Keratinocyte (primary cell): ENCODE measurements at regions not wholly inside any gene's neighbourhood (a gene's known extent, or its start where the extent isn't known, plus 50 kb on each side); places are given as distances from the start of the nearest gene placed in this dataset.

Experiments used
- DNase-seq: peaks from one replicate; pipeline ENCODE4 v3.0.0-alpha.2; 2011; ENCODE audit warnings: low read depth, missing footprints, low spot score
- FAIRE-seq: peaks from 2 replicates; lab custom pipeline; 2011; peaks lifted over from hg19 to GRCh38; lab: Jason Lieb, UNC
- H2AFZ ChIP-seq: 2 replicates; pipeline ENCODE4 v1.6.0; 2012; ENCODE audit warnings: low read length, control low read depth, inconsistent platforms; ENCODE audit not compliant: control insufficient read depth
- H3K27ac ChIP-seq: 2 replicates; pipeline ENCODE4 v1.5.1; 2011; ENCODE audit warnings: low read length; ENCODE audit not compliant: control insufficient read depth, insufficient read depth
- H3K27me3 ChIP-seq: 3 replicates; pipeline ENCODE4 v1.6.0; 2011; ENCODE audit warnings: low read length; ENCODE audit not compliant: control insufficient read depth, insufficient read depth; ENCODE audit errors: extremely low read depth
- H3K36me3 ChIP-seq, 2 experiments: 2 replicates in 1 of 2; 3 replicates in 1 of 2; pipeline ENCODE4 v1.5.1; 2011; ENCODE audit warnings: low read length in 2 of 2, mild to moderate bottlenecking in 1 of 2; ENCODE audit not compliant: control insufficient read depth in 2 of 2, insufficient read depth in 2 of 2; ENCODE audit errors: extremely low read depth in 1 of 2
- H3K4me1 ChIP-seq: 3 replicates; pipeline ENCODE4 v1.5.1; 2011; ENCODE audit warnings: low read length; ENCODE audit not compliant: control insufficient read depth, insufficient read depth; ENCODE audit errors: extremely low read depth
- H3K4me2 ChIP-seq: 3 replicates; pipeline ENCODE4 v1.6.0; 2011; ENCODE audit warnings: low read depth, low read length; ENCODE audit not compliant: control insufficient read depth, insufficient read depth; ENCODE audit errors: extremely low read depth
- H3K4me3 ChIP-seq, 3 experiments: fragments of 200-600 bp in 1 of 3; sonication (generic) in 1 of 3; 2 replicates in 2 of 3; 3 replicates in 1 of 3; pipeline ENCODE4 v1.5.1; 2011 to 2016; ENCODE audit warnings: low read length in 3 of 3, mild to moderate bottlenecking in 3 of 3, control low read depth in 2 of 3, inconsistent platforms in 1 of 3, low read depth in 1 of 3, mixed read lengths in 1 of 3, mixed run types in 1 of 3, moderate library complexity in 1 of 3; ENCODE audit not compliant: control insufficient read depth in 2 of 3, insufficient read depth in 2 of 3; ENCODE audit errors: extremely low read depth in 1 of 3
- H3K79me2 ChIP-seq: 2 replicates; pipeline ENCODE4 v1.6.0; 2012; ENCODE audit warnings: low read length; ENCODE audit not compliant: control insufficient read depth, insufficient read depth
- H3K9ac ChIP-seq: 3 replicates; pipeline ENCODE4 v1.6.0; 2011; ENCODE audit warnings: low read length; ENCODE audit not compliant: control insufficient read depth, insufficient read depth; ENCODE audit errors: extremely low read depth
- H3K9me1 ChIP-seq: 3 replicates; pipeline ENCODE4 v1.6.0; 2011; ENCODE audit warnings: low read length; ENCODE audit not compliant: control insufficient read depth, insufficient read depth; ENCODE audit errors: extremely low read depth
- H3K9me3 ChIP-seq: 2 replicates; pipeline ENCODE4 v1.5.1; 2012; ENCODE audit warnings: low read depth, low read length; ENCODE audit not compliant: control insufficient read depth
- H4K20me1 ChIP-seq: 3 replicates; pipeline ENCODE4 v1.6.0; 2011; ENCODE audit warnings: low read length; ENCODE audit not compliant: control insufficient read depth, insufficient read depth; ENCODE audit errors: extremely low read depth
- CTCF ChIP-seq, 3 experiments: IDR thresholded peaks in 1 of 3; conservative IDR thresholded peaks in 1 of 3; optimal IDR thresholded peaks in 1 of 3; 2 replicates in 2 of 3; 3 replicates in 1 of 3; pipeline versions ENCODE3 to v1.5.1; 2011; ENCODE audit warnings: low read length in 3 of 3, mild to moderate bottlenecking in 3 of 3, moderate library complexity in 2 of 3, control low read depth in 1 of 3, inconsistent platforms in 1 of 3; ENCODE audit not compliant: insufficient read depth in 2 of 3; ENCODE audit errors: extremely low read depth in 1 of 3
- EZH2 ChIP-seq: IDR thresholded peaks from one replicate; pipeline ENCODE4 v1.6.1; 2012; ENCODE audit warnings: inconsistent platforms, mild to moderate bottlenecking, low read length, moderate library complexity
- dilution Hi-C: fragments of 300-500 bp; cut with MboI; formaldehyde crosslinking; loops from one replicate; pipeline ENCODE4 v1.7.0; 2020; ENCODE audit warnings: low sequenced_read_pairs; ENCODE audit not compliant: extremely low pct_ligation_motif_present

GRCh38 chr7:96837593-96837992 is 127.9 kb upstream of the SEM1 start:
- TF ChIP-seq CTCF (optimal IDR thresholded peaks at IDR 0.05 in 1 of 3, IDR thresholded peaks at IDR 0.05 in 1 of 3, conservative IDR thresholded peaks at IDR 0.05 in 1 of 3; ENCODE audit: extremely low read depth in 1 of 3, insufficient read depth in 2 of 3, low read length in 3 of 3) = no peak
- TF ChIP-seq EZH2 = no peak
- FAIRE-seq (no peak), DNase-seq (no peak)
- no peaks in the 10 kb centered on the region for H3K4me1 ChIP-seq
- no peak overlapping the region for H3K4me3 ChIP-seq
- no peak overlapping the region for H2AFZ ChIP-seq
- H3K9me3 ChIP-seq = no peaks in the 10 kb centered on the region
- dilution Hi-C loops = no loop called here
- no peak overlapping the region for H3K9ac ChIP-seq
- no peaks in the 10 kb centered on the region for H3K36me3 ChIP-seq
- no peaks in the 10 kb centered on the region for H3K79me2 ChIP-seq
- H3K4me2 ChIP-seq = no peak overlapping the region
- no peaks in the 10 kb centered on the region for H4K20me1 ChIP-seq
- no peak overlapping the region for H3K27ac ChIP-seq
- H3K9me1 ChIP-seq = no peaks in the 10 kb centered on the region
- peaks cover 3% of the 10 kb centered on the region for H3K27me3 ChIP-seq

- no peaks in the 10 kb centered on the region for H3K4me1 ChIP-seq
- DNase-seq (no peak), FAIRE-seq (no peak)
- no peaks in the 10 kb centered on the region for H3K9me1 ChIP-seq
- H3K27me3 ChIP-seq = peaks cover 3% of the 10 kb centered on the region
- no peak overlapping the region for H2AFZ ChIP-seq
- H3K9me3 ChIP-seq = no peaks in the 10 kb centered on the region
- H3K4me2 ChIP-seq = no peak overlapping the region
- no peaks in the 10 kb centered on the region for H3K79me2 ChIP-seq
- no peak overlapping the region for H3K4me3 ChIP-seq
- no peaks in the 10 kb centered on the region for H4K20me1 ChIP-seq
- H3K9ac ChIP-seq = no peak overlapping the region
- no peaks in the 10 kb centered on the region for H3K36me3 ChIP-seq
- dilution Hi-C loops = no loop called here
- no peak for TF ChIP-seq EZH2
- TF ChIP-seq CTCF (optimal IDR thresholded peaks at IDR 0.05 in 1 of 3, IDR thresholded peaks at IDR 0.05 in 1 of 3, conservative IDR thresholded peaks at IDR 0.05 in 1 of 3; ENCODE audit: extremely low read depth in 1 of 3, insufficient read depth in 2 of 3, low read length in 3 of 3) = no peak
- no peak overlapping the region for H3K27ac ChIP-seq
Observed at GRCh38 chr7:96838481-96838880, 128.8 kb upstream of the SEM1 start.
